ENCODE measurements at regions not wholly inside any gene's neighbourhood (a gene's known extent, or its start where the extent isn't known, plus 50 kb on each side); places are given as distances from the start of the nearest gene placed in this dataset.

DNA sequence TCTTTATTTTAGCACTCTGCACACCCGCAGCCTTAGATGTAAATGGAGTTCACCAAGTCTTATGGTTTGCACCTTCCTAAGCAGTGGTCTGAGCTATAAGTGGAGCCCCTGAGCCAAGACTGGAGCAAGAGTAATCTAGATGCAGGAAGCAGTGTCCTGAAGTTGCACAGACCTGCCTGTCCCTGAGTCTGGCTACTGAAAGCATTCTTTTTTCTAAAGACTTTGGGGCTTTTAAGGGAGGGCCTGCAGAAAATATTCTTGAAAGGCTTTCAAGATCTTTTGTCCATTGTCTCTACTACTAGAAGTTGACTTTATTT is 389.7 kb downstream of the KDM5D start:
- DNase-seq (ENCODE audit: low spot score) = no peak

- DNase-seq (ENCODE audit: low spot score) = no peak
Observed at GRCh38 chrY:19354061-19354856, 390.3 kb downstream of the KDM5D start.

DNA sequence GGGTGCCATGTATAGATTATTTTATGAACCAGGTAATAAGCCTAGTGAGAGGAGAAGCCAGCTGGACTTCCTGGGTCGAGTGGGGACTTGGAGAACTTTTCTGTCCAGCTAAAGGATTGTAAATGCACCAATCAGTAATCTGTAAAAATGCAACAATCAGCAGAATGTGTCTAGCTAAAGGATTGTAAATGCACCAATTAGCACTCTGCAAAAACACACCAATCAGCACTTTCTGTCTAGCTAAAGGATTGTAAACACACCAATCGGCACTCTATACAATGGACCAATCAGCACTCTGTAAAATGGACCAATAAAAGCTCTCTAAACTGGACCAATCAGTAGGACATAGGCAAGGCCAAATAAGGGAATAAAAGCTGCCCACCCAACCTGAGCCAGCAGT is 392.9 kb downstream of the KDM5D start:
- no peak for DNase-seq (ENCODE audit: low spot score)

- no peak for DNase-seq (ENCODE audit: low spot score)
Observed at GRCh38 chrY:19321701-19322100, 422.8 kb downstream of the KDM5D start.

DNA sequence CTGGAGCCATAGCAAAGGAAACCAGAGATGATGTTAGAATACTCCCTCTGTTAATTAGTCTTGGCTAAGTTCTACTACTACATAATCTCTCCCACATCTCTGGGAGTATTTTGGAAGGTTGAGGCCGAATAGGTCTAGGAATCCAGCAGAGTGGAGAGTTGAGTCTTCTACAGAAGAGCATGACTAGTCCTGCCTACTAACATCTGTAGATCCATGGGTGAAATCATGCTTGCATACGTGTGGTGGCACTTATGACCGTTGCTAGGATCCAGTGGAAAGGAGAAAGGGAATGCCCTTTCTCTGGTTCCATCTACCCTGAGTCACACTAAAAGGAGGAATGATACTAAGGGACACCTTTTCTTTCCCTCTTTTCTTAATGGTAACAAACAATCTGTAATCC is 425.4 kb downstream of the KDM5D start:
- no peak for DNase-seq (ENCODE audit: low spot score)

DNA sequence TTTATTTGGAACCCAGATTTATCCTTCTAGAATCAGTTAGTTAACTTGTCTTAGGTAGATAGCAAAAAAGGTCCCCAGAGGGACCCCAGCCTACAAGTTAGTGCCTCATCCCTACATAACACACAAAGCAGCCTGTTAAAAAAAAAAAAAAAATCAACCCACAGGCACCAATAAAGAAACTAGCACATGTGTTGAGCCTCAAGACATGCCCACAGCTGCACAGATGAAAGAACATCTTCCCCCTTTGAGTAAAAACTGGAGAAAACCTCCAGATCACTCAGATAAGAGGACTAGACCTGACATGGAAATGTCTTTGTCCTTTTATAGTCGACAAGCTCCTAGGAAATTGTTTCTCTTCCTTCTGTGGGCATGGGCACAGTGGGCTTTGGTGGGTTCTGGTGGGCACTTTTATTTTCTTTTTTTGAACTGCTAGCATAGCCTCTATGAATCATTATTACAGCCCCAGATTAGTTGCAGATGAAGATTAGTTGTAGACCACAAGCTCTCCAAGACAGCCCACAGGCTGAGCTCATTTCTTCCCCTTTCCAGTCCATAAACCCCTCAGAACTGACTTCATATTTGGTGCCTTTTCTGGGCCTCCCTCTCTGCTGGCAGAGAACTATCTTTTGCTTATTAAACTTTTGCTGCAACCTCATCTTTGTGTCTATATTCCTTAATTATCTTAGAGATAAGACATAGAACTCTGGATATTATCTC is 427.1 kb downstream of the KDM5D start:
- no peak for DNase-seq (ENCODE audit: low spot score)

GRCh38 chrY:19307627-19308026 is 436.9 kb downstream of the KDM5D start:
- DNase-seq (ENCODE audit: low spot score) = no peak

- no peak for DNase-seq (ENCODE audit: low spot score)
Observed at GRCh38 chrY:19303136-19303535, 441.4 kb downstream of the KDM5D start.

DNA sequence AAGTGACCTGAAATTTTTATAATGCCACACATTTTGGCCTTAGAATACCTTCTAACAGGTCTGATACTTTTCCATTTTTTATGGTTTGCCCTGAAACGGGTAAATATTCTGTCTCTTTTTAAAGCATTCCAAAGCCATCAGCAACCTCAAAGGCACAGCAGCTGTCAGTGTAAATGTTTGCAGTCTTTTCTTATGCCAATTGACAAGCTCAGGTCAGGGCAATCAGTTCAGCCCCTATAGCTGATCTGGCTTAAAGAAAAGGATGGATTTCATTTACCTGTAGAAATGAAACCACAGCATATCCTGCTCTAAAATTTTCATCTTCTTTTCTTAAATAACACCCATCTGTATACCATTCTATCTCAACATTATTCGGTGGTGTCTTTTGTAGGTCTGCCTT is 453.6 kb downstream of the KDM5D start:
- DNase-seq (ENCODE audit: low spot score) = no peak

- no peak for DNase-seq (ENCODE audit: low spot score)
Observed at GRCh38 chrY:19274076-19274475, 470.4 kb downstream of the KDM5D start.

- DNase-seq (ENCODE audit: low spot score) = no peak
Observed at GRCh38 chrY:19268331-19268730, 476.2 kb downstream of the KDM5D start.

- no peak for DNase-seq (ENCODE audit: low spot score)
Observed at GRCh38 chrY:19265404-19265803, 479.1 kb downstream of the KDM5D start.

- no peak for DNase-seq (ENCODE audit: low spot score)
Observed at GRCh38 chrY:19262310-19262709, 482.2 kb downstream of the KDM5D start.

DNA sequence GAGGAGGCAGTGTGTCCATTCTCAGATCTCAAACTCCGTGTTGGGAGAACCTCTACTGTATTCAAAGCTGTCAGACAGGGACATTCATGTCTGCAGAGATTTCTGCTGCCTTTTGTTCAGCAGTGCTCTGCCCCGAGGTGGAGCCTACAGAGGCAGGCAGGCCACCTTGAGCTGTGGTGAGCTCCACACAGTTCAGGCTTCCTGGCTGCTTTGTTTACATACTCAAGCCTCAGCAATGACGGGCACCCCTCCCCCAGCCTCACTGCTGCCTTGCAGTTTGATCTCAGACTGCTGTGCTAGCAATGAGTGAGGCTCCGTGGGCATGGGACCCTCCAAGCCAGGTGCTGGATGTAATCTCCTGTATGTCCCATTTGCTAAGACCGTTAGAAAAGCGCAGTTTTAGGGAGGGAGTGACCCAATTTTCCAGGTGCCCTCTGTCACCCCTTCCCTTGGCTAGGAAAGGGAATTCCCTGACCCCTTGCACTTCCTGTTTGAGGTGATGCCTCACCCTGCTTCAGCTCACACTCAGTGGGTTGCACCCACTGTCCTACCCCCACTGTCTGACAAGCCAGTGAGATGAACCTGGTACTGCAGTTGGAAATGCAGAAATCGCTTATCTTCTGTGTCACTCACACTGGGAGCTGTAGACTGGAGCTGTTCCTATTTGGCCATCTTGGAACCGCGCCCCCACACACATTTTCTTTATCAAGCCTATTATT is 458.9 kb upstream of the HSFY2 start:
- no peak for DNase-seq (ENCODE audit: low spot score)

DNA sequence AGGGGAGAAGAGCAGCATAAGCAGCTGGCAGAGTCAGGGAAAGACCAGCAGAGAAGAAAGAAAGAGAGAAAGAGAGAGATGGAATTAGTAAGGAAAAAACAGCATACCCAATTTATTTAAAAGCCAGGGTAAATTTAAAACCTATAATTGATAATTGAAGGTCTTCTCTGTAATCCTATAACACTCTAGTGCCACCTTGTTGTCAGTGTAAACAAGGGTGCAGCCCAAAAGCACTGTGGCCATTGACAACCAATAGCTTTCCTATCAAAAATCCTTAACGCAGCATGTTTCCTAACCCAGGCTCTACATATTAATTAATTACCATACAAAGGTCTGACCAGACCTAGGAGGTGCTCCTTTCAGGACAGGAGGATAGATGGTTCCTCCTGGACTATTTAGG is 447.2 kb upstream of the HSFY2 start:
- DNase-seq (ENCODE audit: low spot score) = no peak

DNA sequence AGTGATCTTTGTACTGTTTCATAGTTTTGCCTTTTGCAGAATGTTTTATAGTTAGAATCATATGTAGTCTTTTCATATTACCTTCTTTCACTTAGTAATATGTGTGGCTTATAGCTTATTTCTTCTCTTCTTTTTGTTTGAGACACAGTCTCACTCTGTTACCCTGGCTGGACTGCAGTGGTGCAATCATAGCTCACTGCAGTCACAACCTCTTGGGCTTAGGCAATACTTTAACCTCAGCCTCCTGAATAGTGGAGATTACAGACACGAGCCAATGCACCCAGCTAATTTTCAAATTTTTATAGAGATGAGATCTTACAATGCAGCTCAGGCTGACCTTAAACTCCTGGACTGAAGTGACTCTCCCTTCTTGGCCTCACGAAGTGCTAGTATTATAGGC is 435.4 kb upstream of the HSFY2 start:
- DNase-seq (ENCODE audit: low spot score) = no peak

DNA sequence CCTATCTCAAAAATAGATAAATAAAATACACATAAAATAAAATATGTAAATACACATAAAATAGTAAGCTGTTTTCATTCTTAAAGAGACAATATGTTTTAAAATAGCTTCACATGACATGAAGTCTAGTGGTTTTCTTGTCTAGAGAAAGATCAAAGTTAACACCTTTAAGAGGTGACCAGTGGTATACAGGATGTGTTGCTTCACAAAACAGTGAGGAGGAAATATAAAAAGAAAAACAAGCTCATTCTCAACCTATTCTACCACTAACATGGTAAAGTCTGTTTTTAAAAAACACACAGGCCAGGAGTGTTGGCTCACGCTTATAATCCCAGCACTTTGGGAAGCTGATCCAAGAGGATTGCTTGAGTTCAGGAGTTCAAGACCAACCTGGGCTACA is 433.5 kb upstream of the HSFY2 start:
- DNase-seq (ENCODE audit: low spot score) = no peak

DNA sequence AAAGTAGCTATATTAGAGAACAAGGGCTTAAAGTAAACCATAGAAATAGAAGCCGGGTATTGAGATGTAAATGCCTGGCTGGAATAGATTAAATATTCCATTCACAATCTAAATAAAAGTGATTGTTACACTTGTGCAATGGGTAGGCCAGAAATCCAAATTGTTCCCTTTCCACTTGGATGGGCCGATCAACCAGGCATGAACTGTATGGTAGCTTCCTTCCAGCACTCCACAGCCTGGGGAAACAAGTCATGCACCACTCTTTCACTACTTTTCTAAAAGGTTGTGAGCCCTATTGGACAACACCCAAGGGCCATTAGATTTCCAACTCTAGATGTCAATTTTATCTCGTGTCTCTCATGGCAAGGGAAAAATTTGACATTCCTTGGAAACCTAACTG is 407.3 kb upstream of the HSFY2 start:
- no peak for DNase-seq (ENCODE audit: low spot score)

DNA sequence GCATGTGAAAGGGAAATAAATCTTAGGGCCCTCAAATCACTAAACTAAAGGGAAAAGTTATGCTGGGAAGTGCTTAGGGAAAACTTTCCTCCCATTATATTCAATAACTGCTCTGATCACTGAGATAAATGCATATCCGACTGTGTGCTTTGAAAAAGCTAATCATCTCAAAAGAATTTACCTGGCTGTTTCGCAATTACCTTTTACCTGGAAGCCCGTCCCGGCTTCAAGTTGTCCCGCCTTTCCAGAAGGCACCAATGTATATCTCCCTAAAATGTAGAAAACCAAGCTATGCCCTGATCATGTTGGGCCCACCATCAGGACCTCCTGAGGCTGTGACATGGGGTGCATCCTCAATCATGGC is 394.6 kb upstream of the HSFY2 start:
- DNase-seq (ENCODE audit: low spot score) = no peak

- DNase-seq (ENCODE audit: low spot score) = no peak
Observed at GRCh38 chrY:19167319-19168201, 394.0 kb upstream of the HSFY2 start.

GRCh38 chrY:19148783-19149182 is 375.2 kb upstream of the HSFY2 start:
- no peak for DNase-seq (ENCODE audit: low spot score)

DNA sequence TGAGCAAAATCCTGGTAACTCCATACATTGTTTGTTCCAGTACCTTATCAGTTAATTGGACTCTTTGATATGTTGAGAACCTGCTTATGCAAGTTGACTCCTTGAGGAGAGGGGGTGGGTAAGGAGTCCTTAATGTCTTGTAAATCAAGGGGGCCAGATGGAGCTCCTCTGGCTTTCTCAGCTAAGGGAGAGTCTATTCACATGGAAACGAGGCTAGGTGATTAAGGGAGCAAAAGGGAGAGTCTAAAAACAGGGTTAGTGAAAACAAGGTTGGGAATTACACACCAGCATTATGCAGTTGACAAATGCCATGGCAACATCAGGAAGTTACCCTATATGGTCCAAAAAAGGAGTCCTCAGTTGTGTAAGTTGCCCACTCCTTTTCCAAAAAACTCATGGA is 372.8 kb upstream of the HSFY2 start:
- DNase-seq (ENCODE audit: low spot score) = no peak

Data from pons (tissue), 1 donor.